AG04449 (cell line): ENCODE measurements at regions not wholly inside any gene's neighbourhood (a gene's known extent, or its start where the extent isn't known, plus 50 kb on each side); places are given as distances from the start of the nearest gene placed in this dataset.
"Not testable (repeated sequence)": the region's sequence is repeated elsewhere in the genome, so short reads cannot be mapped to it uniquely, and the experiment has no call there.

ENCODE experiments used
- CTCF ChIA-PET: fragments of 350-600 bp; formaldehyde crosslinking; extraction: SDS; loops from one replicate; lab custom pipeline; 2021; ENCODE audit warnings: antibody characterized with exemption; lab: Yijun Ruan, JAX
- POLR2A ChIA-PET: fragments of 400-600, 350-600 bp; formaldehyde crosslinking; extraction: SDS; loops from one replicate; lab custom pipeline; 2020; ENCODE audit warnings: antibody characterized with exemption, inconsistent platforms; lab: Yijun Ruan, JAX
- DNase-seq: peaks from one replicate; pipeline ENCODE4 v3.0.0-alpha.2; 2010; ENCODE audit warnings: low read depth, low spot score
- H3K4me3 ChIP-seq: 2 replicates; pipeline ENCODE4 v1.5.1; 2011; ENCODE audit warnings: low read depth, mild to moderate bottlenecking, control low read depth, low read length
- CTCF ChIP-seq: IDR thresholded peaks from one replicate; pipeline ENCODE4 v1.5.1; 2011; ENCODE audit warnings: mild to moderate bottlenecking, moderate library complexity, low read length, control low read depth, inconsistent platforms; ENCODE audit not compliant: insufficient read depth; ENCODE audit errors: missing control alignments

GRCh38 chrX:121195719-121196118 lies 148.3 kb downstream of the GLUD2 start:
- no peak for DNase-seq
- no peak overlapping the region for H3K4me3 ChIP-seq

GRCh38 chrX:121196872-121197444 lies 149.5 kb downstream of the GLUD2 start:
- CTCF ChIA-PET, DNase-seq, POLR2A ChIA-PET, H3K4me3 ChIP-seq: not testable (repeated sequence)

More at GRCh38 chrX:121195719-121196118, 148.3 kb downstream of the GLUD2 start:
- ChIA-PET CTCF (no interaction called here), POLR2A (no interaction called here)
- no peak for TF ChIP-seq CTCF

DNA sequence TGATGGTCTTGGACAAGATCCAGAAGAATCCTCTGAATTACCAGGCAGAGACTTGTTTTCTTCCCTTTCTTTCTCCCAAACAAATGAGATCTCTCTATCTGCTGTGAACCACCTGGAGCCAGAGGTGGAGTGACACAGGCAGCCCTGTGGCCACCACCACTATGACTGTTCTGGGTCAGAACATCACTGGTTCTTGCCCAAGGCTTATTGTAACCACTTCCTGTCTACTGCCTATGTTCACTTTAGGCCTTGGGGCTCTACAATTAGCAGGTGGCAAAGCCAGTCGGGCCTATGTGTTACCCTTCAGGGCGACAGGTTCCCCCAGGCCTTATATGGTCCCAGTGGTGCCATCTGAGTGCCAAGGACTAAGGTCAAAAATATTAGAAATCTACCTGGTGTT lies 161.2 kb downstream of the GLUD2 start:
- POLR2A ChIA-PET: no interaction called here
- no peak for TF ChIP-seq CTCF
- no peak for DNase-seq
- CTCF ChIA-PET: no interaction called here
- H3K4me3 ChIP-seq: no peak overlapping the region

- ChIA-PET CTCF (no interaction called here), POLR2A (no interaction called here)
- no peak overlapping the region for H3K4me3 ChIP-seq
- TF ChIP-seq CTCF: no peak
- no peak for DNase-seq
Measured at GRCh38 chrX:121216641-121217374, 169.4 kb downstream of the GLUD2 start.

DNA sequence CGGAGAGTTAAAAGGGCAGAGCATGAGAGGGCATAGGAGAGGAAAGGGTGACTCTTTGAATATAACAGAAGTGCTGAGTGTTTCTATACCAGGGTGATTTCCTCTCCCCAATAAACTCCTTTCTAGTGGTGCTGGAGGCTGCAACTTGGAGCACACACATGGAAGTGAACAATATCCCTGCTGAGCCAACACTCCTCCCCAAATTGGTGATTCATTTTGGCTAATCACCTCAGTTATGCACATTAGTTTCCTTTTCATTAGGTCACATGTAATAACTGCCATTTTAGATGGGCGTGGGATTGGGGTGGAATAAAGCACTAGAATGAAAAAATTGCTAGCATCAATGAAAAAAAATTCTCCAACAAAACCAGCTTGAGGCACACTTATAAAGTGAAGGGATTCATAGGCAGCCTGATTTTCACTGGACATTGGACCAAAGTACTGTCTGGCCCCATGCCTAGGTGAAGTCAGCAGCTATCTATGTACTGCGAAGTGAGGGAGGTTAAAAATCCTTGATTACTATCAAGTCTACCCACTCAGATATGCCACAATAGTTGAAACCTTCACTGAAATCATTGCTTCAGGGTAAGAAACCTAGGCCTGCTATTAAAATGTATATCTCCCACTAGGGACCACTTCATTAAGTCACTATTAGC lies 174.0 kb downstream of the GLUD2 start:
- CTCF ChIA-PET: no interaction called here
- TF ChIP-seq CTCF: no peak
- H3K4me3 ChIP-seq: no peak overlapping the region
- POLR2A ChIA-PET: no interaction called here
- DNase-seq: no peak

- no peak for TF ChIP-seq CTCF
- ChIA-PET CTCF (no interaction called here), POLR2A (no interaction called here)
- no peak for DNase-seq
- no peak overlapping the region for H3K4me3 ChIP-seq
Measured at GRCh38 chrX:121227888-121228287, 180.5 kb downstream of the GLUD2 start.
